Gastroesophageal sphincter (tissue), 4 donors: ENCODE measurements at regions not wholly inside any gene's neighbourhood (a gene's known extent, or its start where the extent isn't known, plus 50 kb on each side); places are given as distances from the start of the nearest gene placed in this dataset.

Source experiments
- ATAC-seq: fragments of 150-250 bp; one replicate; pipeline ENCODE4 v1.9.1; 2016; ENCODE audit warnings: mild to moderate bottlenecking, moderate library complexity
- H3K27ac ChIP-seq, 4 donors: fragments of 200-600 bp; sonication (generic) in 3 of 4; 1 replicate in 3 of 4; 2 replicates in 1 of 4; pipeline ENCODE4 v1.5.1; 2016 to 2019
- H3K27me3 ChIP-seq: fragments of 200-600 bp; sonication (generic); one replicate; pipeline ENCODE4 v1.5.1; 2019
- H3K36me3 ChIP-seq, 2 donors: fragments of 200-600 bp; sonication (generic); one replicate each; pipeline ENCODE4 v1.5.1; 2019; ENCODE audit warnings: control low read depth in 1 of 2
- H3K4me1 ChIP-seq, 3 donors: fragments of 200-600 bp; sonication (generic); 1 replicate in 2 of 3; 2 replicates in 1 of 3; pipeline ENCODE4 v1.5.1; 2016 to 2019; ENCODE audit warnings: control low read depth in 2 of 3
- H3K4me3 ChIP-seq, 2 donors: fragments of 200-600 bp; sonication (generic); one replicate each; pipeline ENCODE4 v1.5.1; 2019; ENCODE audit warnings: mild to moderate bottlenecking in 1 of 2, moderate library complexity in 1 of 2
- H3K9me3 ChIP-seq, 3 donors: fragments of 200-600 bp; sonication (generic); one replicate each; pipeline ENCODE4 v1.5.1; 2017 to 2019; ENCODE audit warnings: control low read depth in 2 of 3
- EP300 ChIP-seq: sonication (generic); formaldehyde crosslinking; IDR thresholded peaks from one replicate; pipeline ENCODE4 v1.6.1; 2017; ENCODE audit warnings: antibody characterized with exemption, mild to moderate bottlenecking
- POLR2A ChIP-seq, 2 donors: fragments of 450-650 bp; IDR thresholded peaks; one replicate each; pipeline ENCODE4 v1.6.1; 2017; ENCODE audit warnings: antibody characterized with exemption in 2 of 2, mild to moderate bottlenecking in 2 of 2, moderate library complexity in 1 of 2
- POLR2AphosphoS5 ChIP-seq: sonication (generic); formaldehyde crosslinking; IDR thresholded peaks from one replicate; pipeline ENCODE4 v1.6.1; 2017; ENCODE audit warnings: antibody characterized with exemption
- WGBS, 2 donors: methylation state at CpG; one replicate each; pipeline ENCODE4 v1.1.5; 2018; ENCODE audit warnings: low coverage in 1 of 2; 5-methylcytosine and 5-hydroxymethylcytosine counted together
- TF ChIP-seq, protein P1 (sequence below), 4 experiments: fragments of 200-600 bp in 2 of 4; fragments of 450-650 bp in 2 of 4; sonication (generic) in 1 of 4; IDR thresholded peaks; one replicate each; pipeline ENCODE4 v1.5.1; 2017 to 2019; ENCODE audit warnings: antibody characterized with exemption in 4 of 4, mild to moderate bottlenecking in 2 of 4, moderate library complexity in 2 of 4

DNA sequence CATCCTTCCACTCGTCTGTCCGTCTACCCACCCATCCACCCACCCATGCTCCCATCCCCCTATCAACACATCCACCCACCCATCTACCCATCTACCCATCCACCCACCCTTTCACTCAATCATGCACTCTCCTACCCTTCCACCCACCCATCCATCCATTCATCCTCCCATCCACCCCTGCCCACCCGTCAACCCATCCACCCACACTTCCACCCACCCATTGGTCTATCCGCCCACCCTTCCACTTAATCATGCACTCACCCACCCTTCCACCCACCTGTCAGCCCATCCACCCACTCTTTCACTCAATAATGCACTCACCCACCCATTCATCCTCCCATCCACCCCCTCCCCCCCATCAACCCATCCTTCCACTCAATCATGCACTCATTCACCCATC lies 250.0 kb upstream of the EEF2KMT start:
- Histone ChIP-seq H3K27me3 (no peaks in the 10 kb centered on the region), H3K4me1 (no peaks in the 10 kb centered on the region), H3K27ac (no peak overlapping the region), H3K9me3 (peaks cover 0 to 16% (median 0%) of the 10 kb centered on the region in 3 donors), H3K36me3 (no peaks in the 10 kb centered on the region), H3K4me3 (no peak overlapping the region)
- ATAC-seq: no peak
- 80 to 87% methylated on average over 1 to 4 of the region's 4 CpGs for WGBS, 2 donors
- TF ChIP-seq POLR2AphosphoS5 (no peak), EP300 (no peak), POLR2A (IDR thresholded peaks at IDR 0.05) (no peak)
- TF ChIP-seq, protein P1, sequence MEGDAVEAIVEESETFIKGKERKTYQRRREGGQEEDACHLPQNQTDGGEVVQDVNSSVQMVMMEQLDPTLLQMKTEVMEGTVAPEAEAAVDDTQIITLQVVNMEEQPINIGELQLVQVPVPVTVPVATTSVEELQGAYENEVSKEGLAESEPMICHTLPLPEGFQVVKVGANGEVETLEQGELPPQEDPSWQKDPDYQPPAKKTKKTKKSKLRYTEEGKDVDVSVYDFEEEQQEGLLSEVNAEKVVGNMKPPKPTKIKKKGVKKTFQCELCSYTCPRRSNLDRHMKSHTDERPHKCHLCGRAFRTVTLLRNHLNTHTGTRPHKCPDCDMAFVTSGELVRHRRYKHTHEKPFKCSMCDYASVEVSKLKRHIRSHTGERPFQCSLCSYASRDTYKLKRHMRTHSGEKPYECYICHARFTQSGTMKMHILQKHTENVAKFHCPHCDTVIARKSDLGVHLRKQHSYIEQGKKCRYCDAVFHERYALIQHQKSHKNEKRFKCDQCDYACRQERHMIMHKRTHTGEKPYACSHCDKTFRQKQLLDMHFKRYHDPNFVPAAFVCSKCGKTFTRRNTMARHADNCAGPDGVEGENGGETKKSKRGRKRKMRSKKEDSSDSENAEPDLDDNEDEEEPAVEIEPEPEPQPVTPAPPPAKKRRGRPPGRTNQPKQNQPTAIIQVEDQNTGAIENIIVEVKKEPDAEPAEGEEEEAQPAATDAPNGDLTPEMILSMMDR (IDR thresholded peaks at IDR 0.05): no peak

DNA sequence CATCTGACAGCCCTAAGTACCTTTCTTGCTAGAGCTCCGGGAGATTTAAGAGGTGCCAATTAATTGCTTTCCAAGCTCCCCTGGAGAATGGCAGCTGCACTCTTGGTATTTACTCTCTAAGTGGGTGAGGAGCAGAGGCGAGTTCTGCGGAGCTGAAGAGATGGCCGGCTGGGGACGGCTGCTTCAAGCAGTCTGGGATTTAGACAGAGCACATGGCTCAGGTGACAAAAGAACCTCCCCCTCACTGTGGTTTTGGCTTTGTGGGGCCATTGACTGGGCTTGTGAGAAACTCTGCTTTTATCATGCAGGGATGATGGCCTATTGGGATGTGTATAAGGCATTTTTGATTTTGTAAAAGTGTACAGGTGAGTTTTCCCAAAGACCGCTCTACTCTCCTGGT lies 239.3 kb upstream of the EEF2KMT start:
- H3K4me1 ChIP-seq: no peaks in the 10 kb centered on the region
- TF ChIP-seq POLR2AphosphoS5: no peak
- no peak for TF ChIP-seq EP300
- TF ChIP-seq POLR2A (IDR thresholded peaks at IDR 0.05): no peak
- TF ChIP-seq, protein P1 (IDR thresholded peaks at IDR 0.05): no peak
- H3K36me3 ChIP-seq: no peaks in the 10 kb centered on the region
- no peak overlapping the region for H3K4me3 ChIP-seq
- no peak overlapping the region for H3K27ac ChIP-seq
- 40 to 54% methylated on average over 2 to 3 of the region's 6 CpGs for WGBS, 2 donors
- H3K9me3 ChIP-seq: peaks cover 0 to 5% (median 0%) of the 10 kb centered on the region in 3 donors
- no peak for ATAC-seq
- peaks cover 6% of the 10 kb centered on the region for H3K27me3 ChIP-seq

DNA sequence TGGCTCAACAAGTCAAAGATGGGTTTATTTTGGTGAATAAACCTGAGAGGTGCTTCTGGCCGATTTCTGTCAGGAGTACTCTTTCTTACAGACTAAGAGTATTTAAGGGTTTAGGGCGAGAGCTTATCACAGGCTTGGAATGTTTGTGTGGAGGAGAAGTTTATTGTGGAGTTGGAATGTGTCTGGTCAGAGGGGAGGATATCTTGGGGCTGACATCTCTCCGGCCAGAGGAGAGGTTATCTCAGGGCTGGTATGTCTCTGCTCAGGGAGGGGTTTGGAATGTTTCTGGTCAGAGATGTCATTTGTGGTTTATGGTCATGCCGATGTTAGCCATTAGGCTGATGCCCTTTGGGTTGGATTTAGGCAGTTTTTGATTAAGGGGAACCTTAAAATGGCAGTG lies 236.4 kb upstream of the EEF2KMT start:
- H3K27me3 ChIP-seq: peaks cover 6% of the 10 kb centered on the region
- TF ChIP-seq POLR2AphosphoS5 (no peak), EP300 (no peak)
- WGBS, 2 donors: 37 to 58% methylated on average over 3 to 4 of the region's 4 CpGs
- no peaks in the 10 kb centered on the region for H3K36me3 ChIP-seq
- H3K9me3 ChIP-seq: peaks cover 0 to 14% (median 0%) of the 10 kb centered on the region in 3 donors
- no peak overlapping the region for H3K4me3 ChIP-seq
- no peaks in the 10 kb centered on the region for H3K4me1 ChIP-seq
- no peak for ATAC-seq
- H3K27ac ChIP-seq: no peak overlapping the region

DNA sequence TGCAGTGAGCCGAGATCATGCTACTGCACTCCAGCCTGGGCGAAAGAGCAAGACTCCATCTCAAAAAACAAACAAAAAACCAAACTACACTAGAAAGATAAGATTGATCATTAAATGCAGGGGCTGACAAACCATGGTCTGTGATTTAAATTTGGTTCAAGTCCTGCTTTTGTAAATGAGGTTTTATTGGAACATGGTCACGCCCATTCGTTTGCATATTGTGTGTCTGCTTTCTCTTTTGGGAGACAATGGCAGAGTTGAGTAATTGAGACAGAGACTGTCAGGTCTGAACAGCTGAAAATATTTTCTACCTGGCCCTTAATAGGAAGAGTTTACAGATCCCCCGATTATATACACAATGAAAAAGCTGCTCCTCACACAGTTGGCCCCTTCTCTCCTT lies 235.5 kb upstream of the EEF2KMT start:
- no peak for ATAC-seq
- peaks cover 6% of the 10 kb centered on the region for H3K27me3 ChIP-seq
- TF ChIP-seq POLR2AphosphoS5 (no peak), POLR2A (IDR thresholded peaks at IDR 0.05) (no peak), EP300 (no peak)
- TF ChIP-seq, protein P1 (IDR thresholded peaks at IDR 0.05): no peak
- no peak overlapping the region for H3K4me3 ChIP-seq
- 81 to 89% methylated on average over 3 to 5 of the region's 5 CpGs for WGBS, 2 donors
- no peaks in the 10 kb centered on the region for H3K4me1 ChIP-seq
- peaks cover 0 to 14% (median 0%) of the 10 kb centered on the region in 3 donors for H3K9me3 ChIP-seq
- no peaks in the 10 kb centered on the region for H3K36me3 ChIP-seq
- H3K27ac ChIP-seq: no peak overlapping the region

DNA sequence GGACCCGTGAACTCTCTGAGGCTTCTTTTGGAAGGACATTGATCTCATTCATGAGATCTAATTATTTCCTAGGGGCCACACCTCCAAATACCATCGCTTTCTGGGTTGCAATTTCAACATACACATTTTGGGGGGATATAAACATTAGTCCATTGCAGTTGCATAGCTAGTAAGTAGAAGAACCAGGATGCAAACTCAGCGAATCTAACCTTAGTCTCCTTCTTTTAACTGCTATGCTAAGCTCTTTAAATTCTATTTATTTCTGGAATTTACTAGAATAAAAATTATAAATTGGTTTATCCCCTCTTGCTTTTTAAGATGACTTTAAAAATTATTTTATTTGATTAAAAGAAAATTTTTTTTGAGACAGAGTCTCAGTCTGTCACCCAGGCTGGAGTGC lies 232.5 kb upstream of the EEF2KMT start:
- Histone ChIP-seq H3K27ac (no peak overlapping the region), H3K36me3 (no peaks in the 10 kb centered on the region), H3K9me3 (peaks cover 0 to 28% (median 0%) of the 10 kb centered on the region in 3 donors), H3K27me3 (no peaks in the 10 kb centered on the region), H3K4me3 (no peak overlapping the region), H3K4me1 (no peaks in the 10 kb centered on the region)
- no peak for TF ChIP-seq POLR2AphosphoS5
- no peak for TF ChIP-seq EP300
- no peak for TF ChIP-seq POLR2A (IDR thresholded peaks at IDR 0.05)
- TF ChIP-seq, protein P1 (IDR thresholded peaks at IDR 0.05): no peak
- WGBS, 2 donors: 72 to 86% methylated on average over 3 of the region's 3 CpGs
- ATAC-seq: no peak
